Osteocyte (in vitro differentiated cells): ENCODE measurements at regions not wholly inside any gene's neighbourhood (a gene's known extent, or its start where the extent isn't known, plus 50 kb on each side); places are given as distances from the start of the nearest gene placed in this dataset.

Source experiments
- DNase-seq: peaks from one replicate; pipeline ENCODE4 v3.0.0; 2021; ENCODE audit warnings: mixed read lengths; ENCODE audit not compliant: unreplicated experiment; ENCODE audit errors: extremely low spot score
- H3K27ac Mint-ChIP-seq: one replicate; pipeline ENCODE4 v1.8.0; 2021; ENCODE audit warnings: mild to moderate bottlenecking, mixed read lengths; ENCODE audit not compliant: unreplicated experiment
- H3K27me3 Mint-ChIP-seq: one replicate; pipeline ENCODE4 v1.8.0; 2021; ENCODE audit warnings: mixed read lengths; ENCODE audit not compliant: unreplicated experiment
- H3K36me3 Mint-ChIP-seq: one replicate; pipeline ENCODE4 v1.8.0; 2021; ENCODE audit warnings: mixed read lengths; ENCODE audit not compliant: unreplicated experiment
- H3K4me1 Mint-ChIP-seq: one replicate; pipeline ENCODE4 v1.8.0; 2021; ENCODE audit warnings: mixed read lengths; ENCODE audit not compliant: unreplicated experiment
- H3K4me3 Mint-ChIP-seq: one replicate; pipeline ENCODE4 v1.8.0; 2021; ENCODE audit warnings: mild to moderate bottlenecking, moderate library complexity, mixed read lengths; ENCODE audit not compliant: unreplicated experiment
- H3K9me3 Mint-ChIP-seq: one replicate; pipeline ENCODE4 v1.8.0; 2021; ENCODE audit warnings: mixed read lengths; ENCODE audit not compliant: unreplicated experiment
- TF ChIP-seq, protein P1 (sequence below): fragments of 200-600 bp; sonication (generic); IDR thresholded peaks from 2 replicates; pipeline ENCODE4 v1.5.0; 2021; ENCODE audit warnings: antibody characterized with exemption, mild to moderate bottlenecking, moderate library complexity

DNA sequence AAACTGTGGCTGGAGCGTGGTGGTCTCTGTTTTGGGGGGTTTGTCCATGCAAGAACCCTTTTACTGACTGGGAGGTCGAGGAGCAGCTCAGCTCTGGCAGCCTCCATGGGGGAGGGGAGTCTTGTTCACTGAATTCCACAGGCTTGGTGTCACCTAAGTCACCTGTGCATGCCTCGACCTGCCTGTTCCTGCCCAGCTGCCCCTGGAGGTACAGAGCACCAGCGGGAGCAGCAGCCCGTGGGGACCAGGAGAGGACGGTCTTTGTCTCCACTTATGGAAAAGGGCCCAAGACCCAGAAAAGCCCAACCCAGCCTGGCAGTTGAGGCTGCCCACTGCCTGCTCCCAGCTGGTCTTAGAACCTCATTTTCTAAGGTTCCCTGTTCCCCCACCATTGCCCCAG is 168.7 kb upstream of the AGAP1 start:
- Mint-ChIP-seq H3K4me1 (peaks cover 10% of the 10 kb centered on the region), H3K9me3 (no peaks in the 10 kb centered on the region), H3K4me3 (no peak overlapping the region), H3K36me3 (no peaks in the 10 kb centered on the region), H3K27ac (no peak overlapping the region), H3K27me3 (peaks cover 15% of the 10 kb centered on the region)
- peak; percentile 76 for DNase-seq
- TF ChIP-seq, protein P1, sequence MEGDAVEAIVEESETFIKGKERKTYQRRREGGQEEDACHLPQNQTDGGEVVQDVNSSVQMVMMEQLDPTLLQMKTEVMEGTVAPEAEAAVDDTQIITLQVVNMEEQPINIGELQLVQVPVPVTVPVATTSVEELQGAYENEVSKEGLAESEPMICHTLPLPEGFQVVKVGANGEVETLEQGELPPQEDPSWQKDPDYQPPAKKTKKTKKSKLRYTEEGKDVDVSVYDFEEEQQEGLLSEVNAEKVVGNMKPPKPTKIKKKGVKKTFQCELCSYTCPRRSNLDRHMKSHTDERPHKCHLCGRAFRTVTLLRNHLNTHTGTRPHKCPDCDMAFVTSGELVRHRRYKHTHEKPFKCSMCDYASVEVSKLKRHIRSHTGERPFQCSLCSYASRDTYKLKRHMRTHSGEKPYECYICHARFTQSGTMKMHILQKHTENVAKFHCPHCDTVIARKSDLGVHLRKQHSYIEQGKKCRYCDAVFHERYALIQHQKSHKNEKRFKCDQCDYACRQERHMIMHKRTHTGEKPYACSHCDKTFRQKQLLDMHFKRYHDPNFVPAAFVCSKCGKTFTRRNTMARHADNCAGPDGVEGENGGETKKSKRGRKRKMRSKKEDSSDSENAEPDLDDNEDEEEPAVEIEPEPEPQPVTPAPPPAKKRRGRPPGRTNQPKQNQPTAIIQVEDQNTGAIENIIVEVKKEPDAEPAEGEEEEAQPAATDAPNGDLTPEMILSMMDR, result no peak

DNA sequence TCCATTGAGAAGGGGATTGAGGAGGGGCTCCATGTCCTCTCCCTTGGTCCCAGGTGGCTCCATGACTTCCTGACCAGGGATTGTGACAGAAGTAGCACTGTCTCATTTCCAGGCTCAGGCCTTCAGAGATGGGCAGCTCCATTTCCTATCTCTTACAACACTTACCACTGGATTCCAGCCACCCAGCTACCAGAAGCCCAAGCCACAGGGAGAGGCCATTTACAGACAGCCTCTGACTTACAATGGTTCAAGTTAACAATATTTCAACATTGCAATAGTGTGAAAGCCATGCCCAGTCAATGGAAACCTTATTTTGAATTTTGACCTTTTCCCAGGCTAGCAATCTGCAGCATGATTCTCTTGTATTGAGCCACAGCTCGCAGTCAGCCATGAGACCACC is 164.9 kb upstream of the AGAP1 start:
- H3K4me3 Mint-ChIP-seq, result no peak overlapping the region
- no peak for DNase-seq
- no peak overlapping the region for H3K27ac Mint-ChIP-seq
- TF ChIP-seq, protein P1, result no peak
- H3K36me3 Mint-ChIP-seq, result no peaks in the 10 kb centered on the region
- peaks cover 12% of the 10 kb centered on the region for H3K27me3 Mint-ChIP-seq
- H3K9me3 Mint-ChIP-seq, result no peaks in the 10 kb centered on the region
- peaks cover 22% of the 10 kb centered on the region for H3K4me1 Mint-ChIP-seq

DNA sequence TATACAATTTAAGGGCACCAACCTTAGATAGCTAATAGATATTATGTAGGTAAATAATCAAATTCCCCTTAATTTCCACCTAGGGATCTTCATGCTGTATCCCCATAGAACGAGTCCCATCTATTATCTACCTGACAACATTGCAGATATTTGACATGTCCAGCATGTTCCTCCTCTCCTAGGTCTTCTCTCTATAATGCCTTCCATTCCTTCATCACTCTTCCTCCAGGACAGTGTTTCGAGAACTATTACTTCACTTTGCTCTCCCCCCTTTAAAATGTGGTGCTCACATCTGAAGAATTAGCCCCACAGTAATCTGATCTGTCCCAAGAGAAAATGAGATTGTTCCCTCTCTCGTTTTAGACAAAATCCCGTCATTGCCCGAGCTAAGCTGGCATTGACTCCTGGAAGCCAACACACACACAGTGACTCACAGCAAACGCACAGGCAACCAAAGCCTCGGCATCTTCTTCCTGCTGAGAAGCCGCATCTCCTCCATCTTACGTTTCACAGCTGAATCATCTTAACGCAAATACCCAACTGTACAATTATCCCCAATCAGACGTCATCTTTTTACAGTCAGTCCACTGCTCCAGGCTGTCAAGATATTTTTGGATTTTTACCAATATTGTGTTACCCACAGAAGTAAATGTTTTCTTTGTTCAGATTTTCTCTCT is 162.9 kb upstream of the AGAP1 start:
- no peak for DNase-seq
- no peaks in the 10 kb centered on the region for H3K36me3 Mint-ChIP-seq
- peak overlapping the region; percentile 40 for H3K27ac Mint-ChIP-seq
- H3K4me3 Mint-ChIP-seq, result peak overlapping the region; percentile 41
- peaks cover 22% of the 10 kb centered on the region for H3K4me1 Mint-ChIP-seq
- H3K9me3 Mint-ChIP-seq, result no peaks in the 10 kb centered on the region
- peaks cover 22% of the 10 kb centered on the region for H3K27me3 Mint-ChIP-seq
- TF ChIP-seq, protein P1, result no peak

DNA sequence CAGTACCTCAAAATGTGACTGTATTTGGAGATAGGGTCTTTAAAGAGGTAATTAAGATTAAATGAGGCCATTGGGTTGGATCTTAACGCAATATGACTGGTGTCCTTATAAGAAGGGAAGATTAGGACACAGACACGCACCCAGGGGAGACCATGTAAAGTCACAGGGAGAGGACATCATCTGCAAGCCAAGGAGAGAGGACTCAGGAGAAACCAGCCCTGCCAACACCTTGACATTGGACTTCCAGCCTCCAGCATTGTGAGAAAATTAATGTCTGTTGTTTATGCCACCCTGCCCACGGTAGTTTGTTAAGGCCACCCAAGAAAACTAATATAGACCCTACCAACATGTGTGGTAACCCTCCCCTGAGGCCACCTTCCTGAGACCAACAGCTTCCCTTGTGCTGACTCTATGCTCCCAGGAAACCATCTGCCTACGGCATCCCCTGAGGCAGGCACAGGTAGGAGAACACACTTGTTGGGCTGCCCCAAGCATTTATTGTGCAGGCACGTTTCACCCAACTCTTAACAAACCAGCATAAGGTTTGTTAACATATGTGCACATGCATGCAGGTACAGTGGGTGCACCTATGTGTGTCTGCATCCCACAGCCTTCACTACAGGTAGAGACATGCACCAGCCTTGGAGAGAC is 161.5 kb upstream of the AGAP1 start:
- H3K9me3 Mint-ChIP-seq, result no peaks in the 10 kb centered on the region
- no peak overlapping the region for H3K4me3 Mint-ChIP-seq
- DNase-seq, result no peak
- peaks cover 22% of the 10 kb centered on the region for H3K4me1 Mint-ChIP-seq
- no peaks in the 10 kb centered on the region for H3K36me3 Mint-ChIP-seq
- H3K27ac Mint-ChIP-seq, result no peak overlapping the region
- H3K27me3 Mint-ChIP-seq, result peaks cover 35% of the 10 kb centered on the region
- TF ChIP-seq, protein P1, result no peak

DNA sequence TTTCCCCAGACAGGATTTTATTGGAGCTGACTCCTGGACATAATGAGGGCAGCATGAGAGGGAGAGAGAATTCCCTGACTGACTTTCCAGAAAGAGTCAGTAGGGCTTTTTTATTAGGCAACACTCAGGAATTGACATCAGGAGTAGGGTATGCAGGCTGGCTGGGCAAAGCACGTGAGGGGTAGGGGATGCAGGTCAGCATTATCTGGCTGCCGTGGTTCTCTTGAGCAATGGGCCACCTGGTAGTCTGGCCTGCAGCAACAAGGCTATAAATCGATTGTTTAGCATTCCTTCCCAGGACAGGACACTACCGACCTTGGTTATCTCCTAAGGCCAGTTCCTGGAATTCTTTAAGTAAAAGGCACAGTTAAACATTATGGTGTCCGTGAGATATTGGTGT is 160.8 kb upstream of the AGAP1 start:
- Mint-ChIP-seq H3K36me3 (no peaks in the 10 kb centered on the region), H3K4me1 (peaks cover 15% of the 10 kb centered on the region), H3K9me3 (no peaks in the 10 kb centered on the region), H3K27ac (no peak overlapping the region), H3K27me3 (peaks cover 42% of the 10 kb centered on the region), H3K4me3 (no peak overlapping the region)
- TF ChIP-seq, protein P1, result no peak
- DNase-seq, result no peak
